ENCODE measurements at regions not wholly inside any gene's neighbourhood (a gene's known extent, or its start where the extent isn't known, plus 50 kb on each side); places are given as distances from the start of the nearest gene placed in this dataset.

DNA sequence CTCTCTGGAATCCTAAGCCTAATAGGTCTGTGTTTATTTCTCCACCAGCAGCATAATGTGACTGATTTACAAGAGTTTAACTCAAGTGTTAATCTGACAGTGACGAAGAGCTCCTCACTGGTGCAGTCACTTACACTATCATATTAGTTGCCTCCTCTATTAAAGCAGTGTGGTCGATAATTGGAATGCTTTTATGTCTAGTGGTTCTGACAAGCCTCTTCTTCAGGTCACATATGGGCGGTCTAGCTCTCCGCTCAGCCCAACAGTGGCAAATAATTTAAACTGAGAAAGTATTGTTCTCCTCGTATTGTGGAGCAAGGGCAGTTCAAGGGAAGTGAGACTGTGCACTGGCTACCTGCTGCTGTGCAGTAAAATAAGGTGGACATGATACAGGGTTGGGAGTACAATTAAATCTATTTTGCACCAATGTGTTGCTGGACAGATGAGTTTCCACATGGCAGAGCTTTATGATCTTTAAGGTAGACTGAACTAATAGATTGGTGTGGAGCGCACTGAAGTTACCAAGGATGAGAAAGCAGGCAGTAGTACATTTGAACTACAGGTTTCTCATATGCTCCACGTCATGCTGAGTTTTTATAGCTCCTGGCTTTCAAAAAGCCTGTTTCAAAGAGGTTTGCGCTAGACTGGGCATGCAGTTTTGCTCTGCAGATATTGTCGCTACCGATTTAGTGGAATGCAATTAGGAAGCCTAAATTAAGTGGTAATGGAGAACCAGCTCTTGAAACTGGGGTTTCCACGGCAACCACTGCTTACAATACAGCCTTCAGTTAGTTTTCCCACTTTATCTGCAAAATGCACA lies 151.7 kb upstream of the POU3F3 start:
- no peaks in the 10 kb centered on the region for H3K27me3 Mint-ChIP-seq
- H3K9me3 Mint-ChIP-seq: no peaks in the 10 kb centered on the region
- H3K27ac Mint-ChIP-seq: no peak overlapping the region
- H3K4me1 Mint-ChIP-seq: no peaks in the 10 kb centered on the region
- H3K4me3 Mint-ChIP-seq: no peak overlapping the region
- no peaks in the 10 kb centered on the region for H3K36me3 Mint-ChIP-seq

DNA sequence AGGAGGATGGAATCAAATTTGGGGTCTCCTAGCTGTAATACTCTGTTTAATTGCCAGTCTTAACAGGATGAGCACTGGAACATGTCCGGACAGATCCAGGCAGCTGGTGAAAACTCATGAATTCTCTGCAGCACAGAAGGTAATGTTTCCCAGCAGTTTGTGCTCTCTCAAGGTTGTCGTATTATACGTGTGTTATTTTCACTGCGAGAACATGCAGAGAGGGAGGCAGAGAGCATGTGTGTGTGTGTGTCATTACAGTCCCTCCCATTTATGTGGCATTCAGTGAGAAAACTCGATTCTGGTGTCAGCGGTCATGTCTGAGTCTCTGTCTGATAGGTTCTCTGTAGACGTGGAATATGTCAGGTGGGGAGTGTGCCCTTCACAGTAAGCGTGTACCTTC lies 150.2 kb upstream of the POU3F3 start:
- no peak overlapping the region for H3K27ac Mint-ChIP-seq
- no peaks in the 10 kb centered on the region for H3K27me3 Mint-ChIP-seq
- no peaks in the 10 kb centered on the region for H3K36me3 Mint-ChIP-seq
- no peaks in the 10 kb centered on the region for H3K4me1 Mint-ChIP-seq
- H3K9me3 Mint-ChIP-seq: no peaks in the 10 kb centered on the region
- no peak overlapping the region for H3K4me3 Mint-ChIP-seq

DNA sequence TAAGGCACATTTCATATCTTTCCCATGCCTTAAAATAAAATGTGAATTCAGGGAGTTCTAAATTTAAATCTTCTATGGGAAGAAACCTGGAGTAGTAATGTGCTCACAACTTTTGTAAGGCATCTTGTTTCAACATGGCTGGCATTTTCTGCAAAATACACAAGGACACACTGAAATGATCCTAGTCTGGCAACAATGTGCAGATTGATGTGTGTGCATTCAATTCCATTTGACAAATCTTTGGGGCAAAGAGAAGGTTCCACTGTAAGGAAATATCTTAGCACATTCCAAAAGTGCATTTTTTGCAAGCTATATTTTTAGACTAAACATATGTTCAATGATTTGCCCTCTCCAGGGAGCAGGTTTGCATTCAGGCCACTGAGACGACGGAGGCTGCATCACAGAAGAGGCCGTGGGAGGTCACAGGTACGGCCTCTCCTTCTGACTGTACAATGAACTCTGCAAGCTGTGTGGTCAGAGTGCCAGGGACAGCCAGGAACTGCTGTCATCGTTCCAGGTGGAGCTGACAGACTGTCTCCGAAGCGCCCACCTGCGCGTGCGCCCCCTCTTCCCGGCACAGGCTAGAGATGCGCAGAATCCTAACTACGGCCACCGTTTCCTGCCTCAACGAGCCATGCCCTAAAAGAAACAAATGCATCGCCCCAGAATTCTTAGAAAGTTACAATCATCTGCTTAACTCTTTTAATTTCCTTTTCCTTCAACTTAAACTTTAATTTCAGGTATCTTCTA lies 149.2 kb upstream of the POU3F3 start:
- Mint-ChIP-seq H3K4me3 (no peak overlapping the region), H3K27ac (no peak overlapping the region), H3K9me3 (no peaks in the 10 kb centered on the region), H3K4me1 (peaks cover 0 to 1% (median 0%) of the 10 kb centered on the region in 3 donors), H3K27me3 (no peaks in the 10 kb centered on the region), H3K36me3 (no peaks in the 10 kb centered on the region)

DNA sequence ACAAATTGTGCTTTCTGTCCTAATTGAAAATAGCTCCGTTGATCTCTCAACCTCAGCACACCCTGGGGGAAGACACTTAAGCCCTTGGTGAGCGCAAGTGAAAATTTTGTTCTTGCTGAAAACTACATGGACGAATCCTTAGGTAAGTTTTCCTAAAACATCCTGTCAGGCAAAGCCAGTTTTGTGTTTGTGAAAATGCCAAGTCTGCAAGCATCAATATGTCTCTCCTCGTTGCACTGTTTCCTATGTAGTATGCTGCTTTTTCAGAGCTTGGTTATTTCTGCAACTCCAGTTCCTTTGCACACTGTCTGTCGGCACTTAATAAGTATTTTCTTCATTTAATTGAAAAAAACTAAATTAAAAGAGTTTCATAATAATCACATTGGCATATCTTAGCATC lies 146.9 kb upstream of the POU3F3 start:
- no peak overlapping the region for H3K4me3 Mint-ChIP-seq
- no peak overlapping the region for H3K27ac Mint-ChIP-seq
- peaks cover 0 to 2% (median 0%) of the 10 kb centered on the region in 3 donors for H3K9me3 Mint-ChIP-seq
- no peaks in the 10 kb centered on the region for H3K36me3 Mint-ChIP-seq
- H3K27me3 Mint-ChIP-seq: no peaks in the 10 kb centered on the region
- H3K4me1 Mint-ChIP-seq: peaks cover 0 to 3% (median 0%) of the 10 kb centered on the region in 3 donors

DNA sequence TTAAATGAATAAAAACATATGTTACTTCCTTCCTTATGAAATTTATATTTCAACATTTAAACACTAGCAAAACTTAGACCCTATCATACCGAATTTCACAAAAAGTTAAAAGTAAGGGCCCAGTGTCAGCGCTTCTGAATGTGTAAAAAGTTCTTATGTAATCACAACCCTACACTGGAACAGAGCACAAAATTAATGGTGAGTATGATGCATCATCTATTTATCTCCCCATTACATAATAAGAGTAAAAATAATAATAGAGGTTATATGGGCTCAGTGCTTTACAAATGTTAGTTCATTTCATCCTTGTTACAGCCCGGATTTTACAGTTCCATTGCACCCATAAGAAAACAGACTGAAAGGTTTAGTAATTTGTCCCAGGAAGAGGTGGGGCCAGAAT lies 144.9 kb upstream of the POU3F3 start:
- H3K27me3 Mint-ChIP-seq: no peaks in the 10 kb centered on the region
- H3K36me3 Mint-ChIP-seq: no peaks in the 10 kb centered on the region
- H3K9me3 Mint-ChIP-seq: peaks cover 0 to 4% (median 4%) of the 10 kb centered on the region in 3 donors
- H3K4me1 Mint-ChIP-seq: peaks cover 0 to 3% (median 0%) of the 10 kb centered on the region in 3 donors
- H3K27ac Mint-ChIP-seq: no peak overlapping the region
- no peak overlapping the region for H3K4me3 Mint-ChIP-seq

DNA sequence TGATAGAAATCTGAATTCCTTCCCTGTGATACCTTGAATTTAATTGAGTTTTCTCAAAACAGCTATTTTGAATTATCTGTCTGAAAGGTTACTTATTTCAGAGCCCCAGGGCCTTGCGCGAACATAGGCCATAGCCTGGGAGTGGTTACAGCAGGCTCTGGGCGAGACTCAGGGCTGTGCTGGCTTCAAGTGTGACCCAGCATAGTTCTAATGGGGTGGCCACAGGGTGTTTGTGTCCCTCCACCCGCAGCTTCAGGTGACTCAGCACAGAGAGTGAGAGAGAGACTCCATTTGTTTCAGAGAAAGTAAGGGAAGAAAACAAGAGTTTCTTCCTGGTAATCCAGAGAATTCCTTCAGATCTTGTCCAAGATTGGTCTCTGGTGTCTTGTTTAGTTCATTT lies 137.9 kb upstream of the POU3F3 start:
- Mint-ChIP-seq H3K36me3 (no peaks in the 10 kb centered on the region), H3K4me3 (no peak overlapping the region), H3K9me3 (peaks cover 0 to 4% (median 4%) of the 10 kb centered on the region in 3 donors), H3K27ac (no peak overlapping the region), H3K27me3 (no peaks in the 10 kb centered on the region), H3K4me1 (peaks cover 0 to 2% (median 0%) of the 10 kb centered on the region in 3 donors)

DNA sequence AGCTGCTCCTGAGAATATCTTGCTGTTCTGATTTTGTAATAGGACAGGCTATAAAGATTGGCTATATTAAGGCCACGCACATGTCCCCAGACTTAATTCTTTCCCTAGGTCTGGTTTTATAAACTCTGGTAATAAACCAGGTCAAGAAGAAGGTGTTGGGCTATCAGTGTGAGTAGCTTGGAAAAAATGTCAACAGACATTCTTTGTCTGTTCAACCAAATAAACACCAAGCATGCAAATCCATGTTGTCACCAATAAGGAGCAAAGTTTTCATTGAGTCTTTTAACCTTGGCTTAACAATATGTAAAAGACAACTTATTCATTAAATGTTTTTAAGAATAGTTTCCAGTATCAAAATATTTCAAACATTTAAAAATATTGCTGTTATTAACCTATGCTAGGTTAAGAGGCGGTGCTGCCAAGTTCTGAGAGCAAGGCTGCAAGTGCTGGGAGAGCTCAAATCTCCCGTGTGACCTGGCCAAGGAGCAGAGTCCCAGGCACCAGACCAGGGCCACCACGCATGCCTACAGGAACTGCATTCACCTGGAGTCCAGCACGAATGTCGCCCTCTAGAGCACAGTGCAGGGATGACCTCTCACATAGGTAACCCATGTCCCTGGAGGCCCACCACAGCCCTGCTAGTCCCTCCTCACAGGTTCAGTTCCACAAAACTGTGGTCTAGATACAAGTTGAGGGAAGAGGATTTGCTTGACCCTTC lies 120.5 kb upstream of the POU3F3 start:
- H3K9me3 Mint-ChIP-seq: peaks cover 7 to 14% (median 8%) of the 10 kb centered on the region in 3 donors
- no peak overlapping the region for H3K4me3 Mint-ChIP-seq
- peaks cover 0 to 1% (median 0%) of the 10 kb centered on the region in 3 donors for H3K4me1 Mint-ChIP-seq
- no peaks in the 10 kb centered on the region for H3K36me3 Mint-ChIP-seq
- H3K27me3 Mint-ChIP-seq: no peaks in the 10 kb centered on the region
- no peak overlapping the region for H3K27ac Mint-ChIP-seq

DNA sequence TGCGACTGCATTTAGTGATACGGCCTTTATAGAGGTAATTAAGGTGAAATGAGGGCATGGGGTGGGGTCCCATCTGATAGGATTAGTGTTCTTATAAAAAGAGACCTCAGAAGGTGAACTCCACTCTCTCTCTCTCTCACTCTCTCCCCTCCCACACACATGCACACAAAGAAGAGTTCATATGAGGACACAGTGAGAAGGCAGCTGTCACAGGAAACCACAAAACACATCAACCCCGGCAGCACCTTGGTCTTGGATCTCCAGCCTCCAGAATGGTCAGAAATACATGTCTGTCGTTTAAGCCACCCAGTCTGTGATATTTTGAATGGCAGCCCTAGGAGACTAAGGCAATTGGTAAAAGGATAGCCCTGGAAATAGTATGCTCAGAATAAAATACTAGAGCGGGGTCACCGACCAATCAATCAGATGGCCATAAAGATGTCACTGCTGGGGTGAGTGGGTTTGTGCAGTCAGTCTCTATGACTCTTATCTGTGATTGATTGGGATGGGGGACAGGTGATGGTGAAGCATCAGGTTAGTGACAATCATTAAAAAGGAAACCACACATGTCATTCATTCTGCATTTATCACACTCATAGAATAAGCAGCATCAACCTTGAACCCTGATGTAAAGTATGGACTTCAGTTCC lies 118.9 kb upstream of the POU3F3 start:
- H3K27me3 Mint-ChIP-seq: no peaks in the 10 kb centered on the region
- no peaks in the 10 kb centered on the region for H3K36me3 Mint-ChIP-seq
- H3K4me3 Mint-ChIP-seq: no peak overlapping the region
- no peaks in the 10 kb centered on the region for H3K4me1 Mint-ChIP-seq
- peak overlapping the region in 1 of 3 donors; percentile 39 for H3K27ac Mint-ChIP-seq
- peaks cover 4 to 9% (median 8%) of the 10 kb centered on the region in 3 donors for H3K9me3 Mint-ChIP-seq

DNA sequence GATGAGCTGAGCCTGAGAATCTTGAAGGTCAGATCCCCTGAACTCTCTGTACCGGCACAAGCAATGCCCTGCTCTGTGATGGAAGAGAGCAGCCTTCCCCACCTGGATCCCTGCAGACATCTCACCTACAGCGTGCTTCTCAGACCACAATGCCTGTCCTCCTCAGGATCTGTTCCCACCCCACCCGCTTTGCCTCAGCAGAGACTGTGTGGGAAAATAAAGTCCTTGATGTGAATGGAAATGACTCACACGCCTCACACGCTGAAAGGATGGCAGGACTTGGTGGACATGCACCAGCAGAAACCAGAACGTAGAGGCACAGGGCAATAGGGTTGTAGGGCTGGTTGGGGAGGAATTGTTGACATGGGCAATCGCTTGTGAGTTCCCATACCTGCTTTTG lies 117.9 kb upstream of the POU3F3 start:
- H3K36me3 Mint-ChIP-seq: no peaks in the 10 kb centered on the region
- H3K9me3 Mint-ChIP-seq: peaks cover 0 to 8% (median 3%) of the 10 kb centered on the region in 3 donors
- no peak overlapping the region for H3K4me3 Mint-ChIP-seq
- no peaks in the 10 kb centered on the region for H3K4me1 Mint-ChIP-seq
- no peaks in the 10 kb centered on the region for H3K27me3 Mint-ChIP-seq
- no peak overlapping the region for H3K27ac Mint-ChIP-seq

DNA sequence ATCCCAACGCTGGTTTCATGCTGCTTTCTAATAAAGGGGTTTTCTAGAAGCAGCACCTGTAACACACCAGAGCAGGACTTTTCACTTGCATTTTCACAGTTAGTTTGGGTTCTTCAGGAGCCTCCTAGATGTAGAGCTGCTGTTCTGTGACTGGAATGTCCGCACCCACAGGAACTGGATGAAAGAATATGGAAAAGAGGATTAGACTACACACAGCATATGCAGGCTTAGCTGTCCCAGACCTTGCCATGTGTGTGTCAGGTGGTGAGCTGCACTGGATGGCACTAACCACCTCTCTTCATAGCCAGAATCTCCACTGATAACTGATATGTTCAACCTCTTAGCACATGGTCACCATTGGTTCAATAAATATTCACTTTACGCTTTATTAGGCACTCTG lies 112.1 kb upstream of the POU3F3 start:
- peaks cover 2% of the 10 kb centered on the region for H3K27me3 Mint-ChIP-seq
- peaks cover 0 to 3% (median 0%) of the 10 kb centered on the region in 3 donors for H3K9me3 Mint-ChIP-seq
- H3K4me3 Mint-ChIP-seq: no peak overlapping the region
- H3K36me3 Mint-ChIP-seq: no peaks in the 10 kb centered on the region
- H3K4me1 Mint-ChIP-seq: no peaks in the 10 kb centered on the region
- no peak overlapping the region for H3K27ac Mint-ChIP-seq

DNA sequence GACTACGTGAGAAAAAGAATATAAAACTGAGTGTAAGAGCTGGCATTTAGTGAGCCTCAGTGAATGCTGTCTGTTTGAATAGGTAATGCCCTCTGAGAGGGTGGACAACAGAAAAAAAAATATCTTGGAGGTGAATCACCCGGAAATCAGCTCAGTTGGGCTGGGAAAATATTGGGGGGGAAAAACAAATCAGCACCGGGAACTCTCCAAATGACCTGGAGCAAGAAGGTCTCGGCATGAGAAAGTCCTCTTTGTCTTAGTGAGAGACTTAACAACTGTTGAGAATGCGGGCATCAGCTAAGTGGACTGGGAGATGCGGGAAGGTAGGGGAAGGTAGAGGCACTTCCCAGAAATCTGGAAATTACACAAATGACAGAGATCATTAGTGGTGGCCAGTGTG lies 109.4 kb upstream of the POU3F3 start:
- Mint-ChIP-seq H3K27ac (no peak overlapping the region), H3K4me1 (no peaks in the 10 kb centered on the region), H3K4me3 (no peak overlapping the region), H3K9me3 (peaks cover 0 to 3% (median 0%) of the 10 kb centered on the region in 3 donors), H3K36me3 (peaks cover under 1% of the 10 kb centered on the region), H3K27me3 (peaks cover 2% of the 10 kb centered on the region)

DNA sequence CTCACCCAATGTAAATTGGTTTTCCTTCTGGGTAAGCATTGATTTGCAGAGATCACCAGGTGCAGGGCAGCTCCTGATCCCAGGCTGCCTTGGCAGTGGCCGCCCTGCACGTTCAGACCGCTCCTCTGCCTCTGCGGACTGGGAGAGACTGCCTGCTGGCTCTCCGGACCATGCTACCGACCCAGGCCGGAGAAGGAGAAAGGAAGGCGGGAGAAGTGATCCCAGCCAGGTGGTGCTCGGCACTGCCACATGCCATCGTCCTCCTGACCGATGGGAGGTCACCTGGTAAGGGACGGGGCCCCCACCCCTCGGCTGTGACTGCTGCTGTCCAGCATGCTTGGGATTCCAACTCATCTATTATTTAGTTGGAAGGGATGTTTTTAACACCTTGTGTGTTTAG lies 108.1 kb upstream of the POU3F3 start:
- peaks cover 0 to 3% (median 0%) of the 10 kb centered on the region in 3 donors for H3K9me3 Mint-ChIP-seq
- no peaks in the 10 kb centered on the region for H3K4me1 Mint-ChIP-seq
- H3K27me3 Mint-ChIP-seq: peaks cover 2% of the 10 kb centered on the region
- H3K36me3 Mint-ChIP-seq: peaks cover 2% of the 10 kb centered on the region
- no peak overlapping the region for H3K4me3 Mint-ChIP-seq
- no peak overlapping the region for H3K27ac Mint-ChIP-seq

DNA sequence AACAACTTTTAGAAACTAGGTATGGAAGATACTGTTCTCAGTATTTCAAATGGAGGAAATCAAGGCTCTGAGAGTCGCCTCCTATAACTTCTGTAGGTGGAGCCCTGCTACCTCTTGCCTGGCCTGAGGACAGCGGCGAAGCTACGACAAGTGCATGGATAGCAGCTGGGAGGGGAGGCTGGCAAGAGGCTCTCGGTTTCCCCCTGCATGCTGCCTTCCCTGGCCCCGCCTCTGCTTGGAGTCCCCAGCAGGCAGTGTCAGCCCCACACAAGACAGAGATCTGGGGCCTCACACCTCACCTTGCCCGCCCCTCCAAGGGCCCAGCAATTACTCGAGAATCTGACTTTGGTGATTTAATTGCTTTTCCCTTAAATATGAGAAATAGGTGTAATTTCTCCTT lies 107.6 kb upstream of the POU3F3 start:
- Mint-ChIP-seq H3K9me3 (peaks cover 0 to 3% (median 0%) of the 10 kb centered on the region in 3 donors), H3K27ac (no peak overlapping the region), H3K4me1 (no peaks in the 10 kb centered on the region)

DNA sequence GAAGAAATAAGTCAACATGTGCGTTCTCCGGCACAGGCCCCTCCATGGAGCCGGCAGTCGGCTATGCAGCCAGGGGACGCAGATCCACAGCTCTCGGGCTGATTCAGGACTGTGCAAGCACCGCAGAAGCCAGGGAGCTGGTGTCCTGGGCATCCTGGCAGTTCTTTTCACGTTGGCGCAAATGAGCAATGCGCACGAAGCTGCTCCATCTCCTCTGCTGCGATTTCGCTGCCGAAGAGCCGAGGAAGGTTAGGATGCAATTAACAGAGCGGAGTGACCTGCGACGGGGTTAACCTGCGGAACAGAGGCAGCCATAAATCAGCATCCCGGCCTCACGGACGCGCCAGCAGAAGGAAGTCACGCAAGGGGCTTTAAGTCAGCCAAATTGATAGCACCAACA lies 107.1 kb upstream of the POU3F3 start:
- Mint-ChIP-seq H3K36me3 (peaks cover 2% of the 10 kb centered on the region), H3K27me3 (peaks cover 2% of the 10 kb centered on the region), H3K27ac (no peak overlapping the region), H3K4me3 (no peak overlapping the region), H3K9me3 (peaks cover 0 to 3% (median 0%) of the 10 kb centered on the region in 3 donors), H3K4me1 (no peaks in the 10 kb centered on the region)

More for the DNA sequence above, 107.6 kb upstream of the POU3F3 start:
- Mint-ChIP-seq H3K4me3 (no peak overlapping the region), H3K27me3 (peaks cover 2% of the 10 kb centered on the region), H3K36me3 (peaks cover 2% of the 10 kb centered on the region)

Measured in IgD-negative memory B cell (primary cell).